Fibroblast of lung (primary cell): ENCODE measurements at regions not wholly inside any gene's neighbourhood (a gene's known extent, or its start where the extent isn't known, plus 50 kb on each side); places are given as distances from the start of the nearest gene placed in this dataset.

Experiments
- EZH2 ChIP-seq: IDR thresholded peaks from 2 replicates; pipeline ENCODE4 v1.5.1; 2012; ENCODE audit warnings: low read length, control low read depth, mild to moderate bottlenecking; ENCODE audit errors: missing control alignments
- TF ChIP-seq, protein P1 (sequence below), 2 donors: IDR thresholded peaks in 1 of 2; conservative IDR thresholded peaks in 1 of 2; 1 replicate in 1 of 2; 2 replicates in 1 of 2; pipeline ENCODE4 v1.5.1; 2011 to 2012; ENCODE audit warnings: low read length in 2 of 2, control low read depth in 1 of 2, inconsistent platforms in 1 of 2, low read depth in 1 of 2, mild to moderate bottlenecking in 1 of 2

DNA sequence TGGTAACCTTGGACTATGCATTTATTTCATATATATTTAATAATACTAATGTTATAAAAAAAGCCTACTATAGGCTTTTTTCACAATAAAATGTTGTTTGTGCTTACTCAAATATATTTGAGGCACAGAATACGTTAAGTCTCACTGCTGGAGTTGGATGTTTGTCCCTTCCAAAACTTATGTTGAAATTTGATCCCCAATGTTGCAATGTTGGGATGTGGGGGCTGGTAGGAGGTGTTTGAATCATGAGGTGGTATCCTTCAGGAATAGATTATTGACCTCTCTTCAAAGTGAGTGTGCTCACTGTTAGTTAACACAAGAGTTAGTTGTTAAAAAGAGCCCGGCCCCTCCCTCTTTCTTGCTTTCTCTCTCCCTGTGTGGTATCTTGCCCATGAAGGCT, 1295.9 kb downstream of the JRKL start:
- TF ChIP-seq, protein P1, sequence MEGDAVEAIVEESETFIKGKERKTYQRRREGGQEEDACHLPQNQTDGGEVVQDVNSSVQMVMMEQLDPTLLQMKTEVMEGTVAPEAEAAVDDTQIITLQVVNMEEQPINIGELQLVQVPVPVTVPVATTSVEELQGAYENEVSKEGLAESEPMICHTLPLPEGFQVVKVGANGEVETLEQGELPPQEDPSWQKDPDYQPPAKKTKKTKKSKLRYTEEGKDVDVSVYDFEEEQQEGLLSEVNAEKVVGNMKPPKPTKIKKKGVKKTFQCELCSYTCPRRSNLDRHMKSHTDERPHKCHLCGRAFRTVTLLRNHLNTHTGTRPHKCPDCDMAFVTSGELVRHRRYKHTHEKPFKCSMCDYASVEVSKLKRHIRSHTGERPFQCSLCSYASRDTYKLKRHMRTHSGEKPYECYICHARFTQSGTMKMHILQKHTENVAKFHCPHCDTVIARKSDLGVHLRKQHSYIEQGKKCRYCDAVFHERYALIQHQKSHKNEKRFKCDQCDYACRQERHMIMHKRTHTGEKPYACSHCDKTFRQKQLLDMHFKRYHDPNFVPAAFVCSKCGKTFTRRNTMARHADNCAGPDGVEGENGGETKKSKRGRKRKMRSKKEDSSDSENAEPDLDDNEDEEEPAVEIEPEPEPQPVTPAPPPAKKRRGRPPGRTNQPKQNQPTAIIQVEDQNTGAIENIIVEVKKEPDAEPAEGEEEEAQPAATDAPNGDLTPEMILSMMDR (conservative IDR thresholded peaks at IDR 0.05 in 1 of 2, IDR thresholded peaks at IDR 0.05 in 1 of 2; ENCODE audit: low read depth in 1 of 2, low read length in 2 of 2), result no peak
- TF ChIP-seq EZH2, result no peak
